ENCODE measurements at regions not wholly inside any gene's neighbourhood (a gene's known extent, or its start where the extent isn't known, plus 50 kb on each side); places are given as distances from the start of the nearest gene placed in this dataset.

DNA sequence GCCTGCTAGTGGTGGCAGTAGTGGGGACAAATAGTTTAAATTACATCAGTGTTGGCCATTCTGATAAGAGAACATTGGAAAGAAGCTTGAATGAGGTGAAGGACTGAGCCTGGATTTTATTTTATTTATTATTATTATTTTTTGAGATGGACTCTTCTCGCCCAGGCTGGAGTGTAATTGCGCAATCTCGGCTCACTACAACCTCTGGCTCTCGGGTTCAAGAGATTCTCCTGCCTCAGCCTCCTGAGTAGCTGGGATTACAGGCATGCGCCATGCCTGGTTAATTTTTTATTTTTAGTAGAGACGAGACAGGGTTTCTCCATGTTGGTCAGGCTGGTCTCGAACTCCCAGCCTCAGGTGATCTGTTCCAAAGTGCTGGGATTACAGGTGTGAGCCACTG lies 739.4 kb downstream of the AACS start:
- TF ChIP-seq EZH2 (IDR thresholded peaks at IDR 0.05; ENCODE audit: borderline replicate concordance, low read length) = no peak
- TF ChIP-seq, protein P1, sequence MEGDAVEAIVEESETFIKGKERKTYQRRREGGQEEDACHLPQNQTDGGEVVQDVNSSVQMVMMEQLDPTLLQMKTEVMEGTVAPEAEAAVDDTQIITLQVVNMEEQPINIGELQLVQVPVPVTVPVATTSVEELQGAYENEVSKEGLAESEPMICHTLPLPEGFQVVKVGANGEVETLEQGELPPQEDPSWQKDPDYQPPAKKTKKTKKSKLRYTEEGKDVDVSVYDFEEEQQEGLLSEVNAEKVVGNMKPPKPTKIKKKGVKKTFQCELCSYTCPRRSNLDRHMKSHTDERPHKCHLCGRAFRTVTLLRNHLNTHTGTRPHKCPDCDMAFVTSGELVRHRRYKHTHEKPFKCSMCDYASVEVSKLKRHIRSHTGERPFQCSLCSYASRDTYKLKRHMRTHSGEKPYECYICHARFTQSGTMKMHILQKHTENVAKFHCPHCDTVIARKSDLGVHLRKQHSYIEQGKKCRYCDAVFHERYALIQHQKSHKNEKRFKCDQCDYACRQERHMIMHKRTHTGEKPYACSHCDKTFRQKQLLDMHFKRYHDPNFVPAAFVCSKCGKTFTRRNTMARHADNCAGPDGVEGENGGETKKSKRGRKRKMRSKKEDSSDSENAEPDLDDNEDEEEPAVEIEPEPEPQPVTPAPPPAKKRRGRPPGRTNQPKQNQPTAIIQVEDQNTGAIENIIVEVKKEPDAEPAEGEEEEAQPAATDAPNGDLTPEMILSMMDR (IDR thresholded peaks at IDR 0.05; ENCODE audit: low read length) = no peak
